Testis (tissue), 2 donors: ENCODE measurements at regions not wholly inside any gene's neighbourhood (a gene's known extent, or its start where the extent isn't known, plus 50 kb on each side); places are given as distances from the start of the nearest gene placed in this dataset.

Experiments
- DNase-seq: peaks from one replicate; pipeline ENCODE4 v3.0.0-alpha.2; 2019
- H3K27ac ChIP-seq, 2 donors: fragments of 200-600 bp; sonication (generic); one replicate each; pipeline ENCODE4 v1.5.1; 2019
- H3K27me3 ChIP-seq: fragments of 200-600 bp; sonication (generic); one replicate; pipeline ENCODE4 v1.5.1; 2019
- H3K36me3 ChIP-seq: fragments of 200-600 bp; sonication (generic); one replicate; pipeline ENCODE4 v1.5.1; 2017; ENCODE audit warnings: low read depth; ENCODE audit errors: missing control alignments
- H3K4me1 ChIP-seq: fragments of 200-600 bp; sonication (generic); one replicate; pipeline ENCODE4 v1.5.1; 2019
- H3K4me3 ChIP-seq, 2 donors: fragments of 200-600 bp; sonication (generic); one replicate each; pipeline ENCODE4 v1.5.1; 2017 to 2019
- H3K9me3 ChIP-seq: fragments of 200-600 bp; sonication (generic); one replicate; pipeline ENCODE4 v1.5.1; 2017
- CTCF ChIP-seq, 3 experiments: fragments of 450-650 bp in 2 of 3; fragments of 200-600 bp in 1 of 3; sonication (generic) in 1 of 3; IDR thresholded peaks; one replicate each; pipeline ENCODE4 v1.5.1; 2016 to 2019; ENCODE audit warnings: antibody characterized with exemption in 3 of 3, mild to moderate bottlenecking in 2 of 3, moderate library complexity in 1 of 3
- POLR2A ChIP-seq: fragments of 450-650 bp; IDR thresholded peaks from one replicate; pipeline ENCODE4 v1.6.1; 2017; ENCODE audit warnings: antibody characterized with exemption, mild to moderate bottlenecking, moderate library complexity
- WGBS, 2 donors: methylation state at CpG; one replicate each; pipeline ENCODE4 v1.1.5; 2018; 5-methylcytosine and 5-hydroxymethylcytosine counted together
- intact Hi-C: fragments of 100-400 bp; cut with DNase I; formaldehyde crosslinking; loops from one replicate; pipeline ENCODE4 v1.15.1; 2023; ENCODE audit warnings: low total_unique reads

- H3K9me3 ChIP-seq = no peaks in the 10 kb centered on the region
- no peaks in the 10 kb centered on the region for H3K4me1 ChIP-seq
- H3K36me3 ChIP-seq = no peaks in the 10 kb centered on the region
- no peak for DNase-seq
- intact Hi-C loops = no loop called here
- TF ChIP-seq POLR2A (no peak), CTCF (IDR thresholded peaks at IDR 0.05) (no peak)
- no peak overlapping the region for H3K27ac ChIP-seq
- H3K27me3 ChIP-seq = no peaks in the 10 kb centered on the region
- H3K4me3 ChIP-seq = no peak overlapping the region
Measured at GRCh38 chr15:45914425-45914824, 279.6 kb downstream of the SQOR start.

GRCh38 chr15:45918839-45919238 is 284.0 kb downstream of the SQOR start:
- Histone ChIP-seq H3K9me3 (no peaks in the 10 kb centered on the region), H3K4me1 (no peaks in the 10 kb centered on the region), H3K36me3 (no peaks in the 10 kb centered on the region), H3K4me3 (no peak overlapping the region), H3K27ac (no peak overlapping the region), H3K27me3 (no peaks in the 10 kb centered on the region)
- WGBS, 2 donors = 70 to 90% methylated on average over 2 of the region's 2 CpGs
- intact Hi-C loops = no loop called here
- no peak for DNase-seq
- TF ChIP-seq CTCF (IDR thresholded peaks at IDR 0.05) (no peak), POLR2A (no peak)

- 83 to 90% methylated on average over 6 of the region's 6 CpGs for WGBS, 2 donors
- H3K27ac ChIP-seq = no peak overlapping the region
- intact Hi-C loops = no loop called here
Measured at GRCh38 chr15:45919806-45920205, 285.0 kb downstream of the SQOR start.

GRCh38 chr15:45921376-45921775 is 286.5 kb downstream of the SQOR start:
- Histone ChIP-seq H3K27ac (no peak overlapping the region), H3K9me3 (no peaks in the 10 kb centered on the region), H3K36me3 (no peaks in the 10 kb centered on the region), H3K4me1 (no peaks in the 10 kb centered on the region), H3K4me3 (no peak overlapping the region), H3K27me3 (no peaks in the 10 kb centered on the region)
- DNase-seq = no peak
- intact Hi-C loops = no loop called here
- WGBS, 2 donors = 59 to 68% methylated on average over 4 of the region's 4 CpGs
- TF ChIP-seq CTCF (IDR thresholded peaks at IDR 0.05) = no peak
- TF ChIP-seq POLR2A = no peak

More at GRCh38 chr15:45919806-45920205, 285.0 kb downstream of the SQOR start:
- Histone ChIP-seq H3K9me3 (no peaks in the 10 kb centered on the region), H3K36me3 (no peaks in the 10 kb centered on the region), H3K4me3 (no peak overlapping the region), H3K27me3 (no peaks in the 10 kb centered on the region), H3K4me1 (no peaks in the 10 kb centered on the region)
- no peak for TF ChIP-seq CTCF (IDR thresholded peaks at IDR 0.05)
- no peak for TF ChIP-seq POLR2A
- no peak for DNase-seq

GRCh38 chr15:45921978-45922377 is 287.1 kb downstream of the SQOR start:
- intact Hi-C loops = no loop called here
- no peaks in the 10 kb centered on the region for H3K4me1 ChIP-seq
- no peaks in the 10 kb centered on the region for H3K27me3 ChIP-seq
- H3K9me3 ChIP-seq = no peaks in the 10 kb centered on the region
- no peak overlapping the region for H3K27ac ChIP-seq
- WGBS, 2 donors = 75 to 100% methylated on average over 2 of the region's 2 CpGs
- no peaks in the 10 kb centered on the region for H3K36me3 ChIP-seq
- TF ChIP-seq CTCF (IDR thresholded peaks at IDR 0.05) = no peak
- TF ChIP-seq POLR2A = no peak
- DNase-seq = no peak
- H3K4me3 ChIP-seq = no peak overlapping the region
